ENCODE measurements at regions not wholly inside any gene's neighbourhood (a gene's known extent, or its start where the extent isn't known, plus 50 kb on each side); places are given as distances from the start of the nearest gene placed in this dataset.
"Not testable (repeated sequence)": the region's sequence is repeated elsewhere in the genome, so short reads cannot be mapped to it uniquely, and the experiment has no call there.

DNA sequence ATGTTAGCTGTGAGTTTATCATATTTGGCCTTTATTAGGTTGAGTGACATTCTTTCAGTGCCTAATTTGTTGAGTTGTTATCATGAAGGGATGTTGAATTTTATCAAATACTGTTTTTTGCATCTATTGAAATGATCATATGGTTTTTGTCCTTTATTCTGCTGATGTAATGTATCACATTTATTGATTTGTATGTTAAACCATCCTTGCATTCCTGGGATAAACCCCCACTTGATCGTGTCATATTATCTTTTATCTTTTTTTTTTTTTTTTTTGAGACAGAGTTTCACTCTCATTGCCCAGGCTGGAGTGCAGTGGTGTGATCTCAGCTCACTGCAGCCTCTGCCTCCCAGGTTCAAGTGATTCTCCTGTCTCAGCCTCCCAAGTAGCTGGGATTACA is 51.9 kb upstream of the MFGE8 start:
- not testable (repeated sequence) for DNase-seq; H3K36me3 Mint-ChIP-seq (ENCODE audit: low read depth); H3K27me3 Mint-ChIP-seq; H3K4me3 Mint-ChIP-seq; H3K9me3 ChIP-seq (ENCODE audit: control insufficient read depth, low read length, poor library complexity, severe bottlenecking); H3K27ac Mint-ChIP-seq; ATAC-seq; H3K4me1 Mint-ChIP-seq

DNA sequence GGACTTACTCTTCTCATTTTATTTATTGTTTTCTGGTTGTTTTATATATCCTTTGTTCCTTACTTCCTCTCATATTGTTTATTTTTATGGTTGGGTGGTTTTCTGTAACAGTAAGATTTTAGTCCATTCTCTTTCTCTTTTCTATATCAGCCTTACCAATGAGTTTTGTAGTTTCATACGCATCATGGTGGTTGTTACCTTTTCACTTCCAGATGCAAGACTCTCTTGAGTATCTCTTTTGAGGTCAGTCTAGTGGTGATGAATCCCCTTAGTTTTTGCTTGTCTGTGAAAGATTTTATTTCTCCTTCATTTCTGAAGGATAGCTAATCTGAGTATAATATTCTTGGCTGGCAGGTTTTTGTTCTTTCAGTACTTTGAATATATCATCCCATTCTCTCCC is 57.1 kb upstream of the MFGE8 start:
- Mint-ChIP-seq H3K4me3 (no peak overlapping the region), H3K4me1 (no peaks in the 10 kb centered on the region), H3K27ac (no peak overlapping the region), H3K27me3 (peaks cover 12% of the 10 kb centered on the region), H3K36me3 (ENCODE audit: low read depth) (peaks cover 2% of the 10 kb centered on the region)
- no peaks in the 10 kb centered on the region for H3K9me3 ChIP-seq (ENCODE audit: control insufficient read depth, low read length, poor library complexity, severe bottlenecking)
- DNase-seq: no peak
- no peak for ATAC-seq

GRCh38 chr15:88974392-88974791 is 61.2 kb upstream of the MFGE8 start:
- no peaks in the 10 kb centered on the region for H3K4me1 Mint-ChIP-seq
- H3K36me3 Mint-ChIP-seq (ENCODE audit: low read depth): no peaks in the 10 kb centered on the region
- no peaks in the 10 kb centered on the region for H3K9me3 ChIP-seq (ENCODE audit: control insufficient read depth, low read length, poor library complexity, severe bottlenecking)
- H3K27me3 Mint-ChIP-seq: peaks cover 25% of the 10 kb centered on the region
- ATAC-seq (no peak), DNase-seq (no peak)
- no peak overlapping the region for H3K4me3 Mint-ChIP-seq
- H3K27ac Mint-ChIP-seq: no peak overlapping the region

DNA sequence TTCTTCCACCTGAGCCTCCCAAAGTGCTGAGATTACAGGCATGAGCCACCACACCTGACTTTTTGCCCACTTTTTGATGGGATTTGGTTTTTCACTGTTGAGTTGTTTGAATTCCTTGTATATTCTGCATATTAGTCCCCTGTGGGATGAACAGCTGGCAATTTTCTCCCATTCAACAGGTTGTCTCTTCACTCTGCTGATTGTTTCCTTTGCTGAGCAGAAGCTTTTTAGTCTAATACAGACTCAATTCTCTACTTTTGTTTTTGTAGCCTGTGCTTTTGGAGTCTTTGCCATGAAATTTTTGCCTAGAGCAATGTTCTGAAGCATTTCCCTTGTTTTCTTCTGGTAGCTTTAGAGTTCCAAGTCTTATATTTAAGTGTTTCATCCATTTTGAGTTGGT is 62.7 kb upstream of the MFGE8 start:
- Mint-ChIP-seq H3K27ac (no peak overlapping the region), H3K36me3 (ENCODE audit: low read depth) (no peaks in the 10 kb centered on the region), H3K27me3 (peaks cover 20% of the 10 kb centered on the region)

DNA sequence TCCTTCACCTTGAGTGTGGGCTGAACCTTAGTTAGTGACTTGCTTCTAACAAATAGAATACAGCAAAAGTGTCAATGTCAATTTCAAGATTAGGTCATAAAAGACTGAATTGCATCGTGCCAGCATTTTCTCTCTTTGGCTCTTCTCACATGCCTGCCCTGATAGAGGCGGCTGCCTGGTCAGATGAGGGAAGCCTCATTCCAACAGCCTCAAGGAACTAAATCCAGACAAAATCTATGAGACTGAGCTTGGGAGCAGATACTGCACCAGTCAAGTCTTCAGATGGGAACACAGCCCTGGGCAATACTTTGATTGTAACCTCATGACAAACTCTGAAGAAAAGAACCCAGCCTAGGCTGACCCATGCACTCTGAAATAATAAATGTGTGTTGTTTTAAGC is 63.5 kb upstream of the MFGE8 start:
- H3K9me3 ChIP-seq (ENCODE audit: control insufficient read depth, low read length, poor library complexity, severe bottlenecking): no peaks in the 10 kb centered on the region
- no peak for DNase-seq
- no peak overlapping the region for H3K27ac Mint-ChIP-seq
- no peaks in the 10 kb centered on the region for H3K4me1 Mint-ChIP-seq
- H3K27me3 Mint-ChIP-seq: peaks cover 19% of the 10 kb centered on the region
- ATAC-seq: no peak
- H3K4me3 Mint-ChIP-seq: no peak overlapping the region
- H3K36me3 Mint-ChIP-seq (ENCODE audit: low read depth): no peaks in the 10 kb centered on the region

More for the DNA sequence above, 62.7 kb upstream of the MFGE8 start:
- Mint-ChIP-seq H3K4me1 (no peaks in the 10 kb centered on the region), H3K4me3 (no peak overlapping the region)
- DNase-seq: no peak
- H3K9me3 ChIP-seq (ENCODE audit: control insufficient read depth, low read length, poor library complexity, severe bottlenecking): no peaks in the 10 kb centered on the region
- no peak for ATAC-seq

DNA sequence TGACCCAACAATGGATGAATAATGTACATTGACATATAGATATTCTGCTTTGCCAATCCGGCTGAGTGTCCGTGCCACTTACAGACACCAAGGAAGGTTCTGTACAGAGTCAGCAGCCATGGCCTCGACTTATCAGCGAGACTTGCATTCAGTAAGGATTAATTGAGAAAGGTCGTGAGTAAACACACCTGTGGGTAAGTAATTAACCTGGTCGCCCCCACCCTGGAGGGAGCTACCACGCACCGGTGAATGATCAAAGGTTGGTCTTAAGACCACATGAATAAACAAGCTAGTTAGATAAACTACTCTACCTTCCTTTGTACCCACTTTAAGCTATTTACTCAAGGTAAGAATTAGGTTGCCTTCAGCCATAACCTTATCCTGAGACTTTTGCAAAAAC is 66.5 kb upstream of the MFGE8 start:
- H3K27me3 Mint-ChIP-seq: peaks cover 13% of the 10 kb centered on the region
- H3K4me3 Mint-ChIP-seq: no peak overlapping the region
- H3K27ac Mint-ChIP-seq: no peak overlapping the region
- ATAC-seq: no peak
- peaks cover 2% of the 10 kb centered on the region for H3K4me1 Mint-ChIP-seq
- no peaks in the 10 kb centered on the region for H3K9me3 ChIP-seq (ENCODE audit: control insufficient read depth, low read length, poor library complexity, severe bottlenecking)
- no peak for DNase-seq
- H3K36me3 Mint-ChIP-seq (ENCODE audit: low read depth): no peaks in the 10 kb centered on the region

DNA sequence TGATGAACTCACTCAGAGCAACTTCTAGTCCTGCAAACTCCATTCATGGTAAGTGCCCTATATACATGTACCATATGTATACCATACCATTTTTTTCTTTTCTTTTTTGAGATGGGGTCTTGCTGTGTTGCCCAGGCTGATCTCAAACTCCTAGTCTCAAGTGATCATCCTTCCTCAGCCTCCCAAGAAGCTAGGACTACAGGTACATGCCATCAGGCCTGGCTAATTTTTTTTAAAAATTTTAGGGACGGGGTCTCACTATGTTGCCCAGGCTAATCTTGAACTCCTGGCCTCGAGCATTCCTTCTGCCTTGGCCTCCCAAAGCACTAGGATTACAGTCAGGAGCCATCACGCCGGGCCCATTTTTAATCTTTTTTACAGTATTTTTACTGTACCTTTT is 67.3 kb upstream of the MFGE8 start:
- Mint-ChIP-seq H3K27me3 (peaks cover 11% of the 10 kb centered on the region), H3K36me3 (ENCODE audit: low read depth) (no peaks in the 10 kb centered on the region), H3K4me3 (no peak overlapping the region), H3K27ac (no peak overlapping the region), H3K4me1 (peaks cover 2% of the 10 kb centered on the region)
- no peak for ATAC-seq
- H3K9me3 ChIP-seq (ENCODE audit: control insufficient read depth, low read length, poor library complexity, severe bottlenecking): no peaks in the 10 kb centered on the region
- DNase-seq: no peak

GRCh38 chr15:88981244-88982215 is 68.4 kb upstream of the MFGE8 start:
- H3K4me1 Mint-ChIP-seq: peaks cover 2% of the 10 kb centered on the region
- H3K9me3 ChIP-seq (ENCODE audit: control insufficient read depth, low read length, poor library complexity, severe bottlenecking): no peaks in the 10 kb centered on the region
- DNase-seq (no peak), ATAC-seq (no peak)
- H3K4me3 Mint-ChIP-seq: no peak overlapping the region
- peaks cover under 1% of the 10 kb centered on the region for H3K27me3 Mint-ChIP-seq
- H3K27ac Mint-ChIP-seq: no peak overlapping the region
- H3K36me3 Mint-ChIP-seq (ENCODE audit: low read depth): no peaks in the 10 kb centered on the region

DNA sequence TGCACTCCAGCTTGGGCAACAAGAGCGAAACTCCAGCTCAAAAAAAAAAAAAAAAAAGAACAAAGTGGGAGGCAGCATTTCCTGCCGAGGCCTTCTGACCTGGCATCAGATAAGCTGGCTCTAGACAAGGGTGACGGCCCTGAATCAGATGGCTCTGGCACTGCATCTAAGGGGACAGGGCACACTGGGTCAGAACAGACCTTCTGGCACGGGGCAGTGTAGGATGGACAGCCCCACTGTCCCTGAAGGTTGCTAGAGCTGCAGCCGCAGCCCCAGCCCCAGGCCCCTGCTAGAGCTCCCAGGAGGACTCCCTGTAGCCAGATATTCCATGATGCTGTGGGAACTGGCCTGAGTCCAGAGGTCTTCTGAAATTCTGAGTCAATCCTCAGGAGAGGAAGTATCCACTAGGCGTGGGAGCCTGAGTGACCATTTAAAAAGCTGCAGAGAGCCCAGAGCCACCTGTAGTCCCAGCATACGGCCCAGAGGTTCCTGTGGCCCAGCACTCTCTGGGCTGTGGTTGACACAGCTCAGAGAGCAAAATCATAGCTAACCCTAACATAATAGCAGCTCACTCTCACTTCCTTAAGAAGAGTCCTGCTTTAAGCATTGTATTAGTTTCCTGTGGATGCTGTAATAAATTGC is 69.2 kb upstream of the MFGE8 start:
- no peak for DNase-seq
- no peaks in the 10 kb centered on the region for H3K9me3 ChIP-seq (ENCODE audit: control insufficient read depth, low read length, poor library complexity, severe bottlenecking)
- no peak overlapping the region for H3K4me3 Mint-ChIP-seq
- H3K4me1 Mint-ChIP-seq: peaks cover 2% of the 10 kb centered on the region
- H3K27ac Mint-ChIP-seq: no peak overlapping the region
- H3K27me3 Mint-ChIP-seq: no peaks in the 10 kb centered on the region
- ATAC-seq: no peak
- H3K36me3 Mint-ChIP-seq (ENCODE audit: low read depth): no peaks in the 10 kb centered on the region

DNA sequence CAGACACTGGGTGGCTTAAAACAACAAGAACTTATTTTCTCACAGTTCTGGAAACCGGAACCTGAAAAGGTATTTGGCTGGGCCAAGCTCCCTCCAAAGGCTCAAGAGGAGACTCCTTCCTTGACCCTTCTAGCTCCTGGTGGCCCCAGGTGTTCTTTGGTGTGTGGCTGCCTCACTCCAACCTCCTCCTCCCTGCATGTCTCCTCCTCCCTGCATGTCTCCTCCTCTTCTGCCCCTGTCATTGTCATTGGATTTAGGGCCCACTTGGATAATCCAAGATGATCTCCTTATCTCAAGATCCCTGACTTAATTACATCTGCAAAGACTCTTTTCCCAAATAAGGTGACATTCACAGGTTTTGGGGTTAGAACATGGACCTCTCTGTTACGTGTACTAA is 69.8 kb upstream of the MFGE8 start:
- Mint-ChIP-seq H3K27ac (no peak overlapping the region), H3K4me1 (peaks cover 2% of the 10 kb centered on the region), H3K27me3 (no peaks in the 10 kb centered on the region), H3K36me3 (ENCODE audit: low read depth) (no peaks in the 10 kb centered on the region), H3K4me3 (no peak overlapping the region)
- ATAC-seq: no peak
- DNase-seq: no peak
- no peaks in the 10 kb centered on the region for H3K9me3 ChIP-seq (ENCODE audit: control insufficient read depth, low read length, poor library complexity, severe bottlenecking)

DNA sequence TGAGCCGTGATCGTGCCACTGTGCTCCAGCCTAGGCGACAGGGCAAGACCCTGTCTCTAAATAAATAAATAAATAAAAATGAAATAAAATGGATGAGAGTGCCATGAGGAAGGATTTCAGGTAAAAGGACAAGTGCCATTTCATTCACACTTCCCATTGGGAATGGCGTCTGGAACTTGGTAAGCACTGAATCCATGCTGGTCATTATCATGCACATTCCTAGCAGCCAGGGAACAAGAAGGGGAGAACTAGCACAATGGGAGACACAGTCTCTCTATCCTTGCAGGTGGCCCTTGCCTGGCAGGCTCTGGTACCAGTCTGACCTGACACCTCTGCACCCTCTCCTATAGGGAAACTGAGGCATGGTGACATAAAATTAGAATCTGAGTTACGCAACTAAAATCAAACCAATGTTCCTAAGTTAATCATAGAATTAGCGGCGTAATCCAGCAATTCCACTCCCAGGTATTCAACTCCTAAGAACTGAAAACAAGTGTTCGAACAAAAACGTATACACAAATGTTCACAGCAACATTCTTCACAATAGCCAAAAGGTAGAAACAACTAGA is 70.8 kb upstream of the MFGE8 start:
- Mint-ChIP-seq H3K27me3 (no peaks in the 10 kb centered on the region), H3K4me3 (no peak overlapping the region), H3K27ac (no peak overlapping the region), H3K4me1 (peaks cover 2% of the 10 kb centered on the region), H3K36me3 (ENCODE audit: low read depth) (no peaks in the 10 kb centered on the region)
- ATAC-seq (no peak), DNase-seq (no peak)
- no peaks in the 10 kb centered on the region for H3K9me3 ChIP-seq (ENCODE audit: control insufficient read depth, low read length, poor library complexity, severe bottlenecking)

DNA sequence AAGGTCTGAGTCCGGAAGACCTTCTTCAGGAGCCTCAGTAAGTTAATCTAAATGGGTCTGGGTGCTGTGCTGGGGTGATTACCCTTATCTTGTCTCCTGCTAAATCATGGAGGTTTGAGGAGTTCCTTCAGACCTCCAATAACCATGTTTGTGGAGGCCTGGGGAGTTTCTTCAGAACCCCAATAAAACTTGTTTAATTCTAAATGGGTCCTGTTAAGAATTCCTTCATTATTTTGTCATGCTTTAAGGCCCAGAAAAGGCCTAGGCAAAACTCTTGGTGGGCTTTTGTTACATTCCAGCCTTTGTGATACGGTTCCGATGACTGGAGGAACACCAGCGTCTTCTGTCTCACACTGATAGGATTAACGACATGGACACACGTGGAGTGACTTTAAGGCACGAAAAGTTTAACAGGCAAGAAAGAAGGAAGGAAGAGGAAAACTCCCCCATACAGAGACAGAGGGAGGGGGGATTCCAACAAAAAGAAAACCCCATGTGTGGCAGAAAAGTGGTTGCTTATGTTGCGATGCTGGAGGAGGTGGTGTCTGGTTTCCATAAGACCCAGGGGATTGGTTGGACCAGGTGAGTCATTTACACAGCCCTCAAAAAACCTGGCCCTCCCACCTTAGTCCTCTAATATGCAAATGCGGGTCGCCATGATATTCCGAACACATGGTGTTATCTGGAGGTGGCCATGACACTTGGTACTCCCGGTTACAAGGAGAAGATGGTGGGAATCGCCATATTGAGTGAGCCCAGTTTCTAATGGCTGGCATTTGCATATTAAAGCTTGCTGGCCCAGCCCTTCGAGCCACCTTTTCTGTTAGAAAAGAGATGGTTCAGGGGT is 72.6 kb upstream of the MFGE8 start:
- H3K27ac Mint-ChIP-seq: no peak overlapping the region
- no peaks in the 10 kb centered on the region for H3K9me3 ChIP-seq (ENCODE audit: control insufficient read depth, low read length, poor library complexity, severe bottlenecking)
- no peaks in the 10 kb centered on the region for H3K36me3 Mint-ChIP-seq (ENCODE audit: low read depth)
- DNase-seq: no peak
- H3K4me3 Mint-ChIP-seq: no peak overlapping the region
- no peaks in the 10 kb centered on the region for H3K27me3 Mint-ChIP-seq
- no peak for ATAC-seq
- peaks cover 2% of the 10 kb centered on the region for H3K4me1 Mint-ChIP-seq

Measured in T-helper 17 cell (primary cell).